Activated naive CD4-positive, alpha-beta T cell treated with anti-CD3 and anti-CD28 coated beads, Interleukin-2, amount 50 U/mL, for 72 hours (primary cell): ENCODE measurements at regions not wholly inside any gene's neighbourhood (a gene's known extent, or its start where the extent isn't known, plus 50 kb on each side); places are given as distances from the start of the nearest gene placed in this dataset.

ENCODE experiments used
- ATAC-seq, 2 donors: fragments of 150-1000 bp; cut with Tn5 transposase; 2 replicates each; pipeline ENCODE4 v1.10.0; 2021; ENCODE audit warnings: mild to moderate bottlenecking in 2 of 2, moderate library complexity in 2 of 2
- DNase-seq, 2 donors: peaks; one replicate each; pipeline ENCODE4 v3.0.0; 2021 to 2022; ENCODE audit warnings: low spot score in 2 of 2
- H3K27ac Mint-ChIP-seq, 2 donors: one replicate each; pipeline ENCODE4 v1.8.0; 2022; ENCODE audit warnings: mild to moderate bottlenecking in 2 of 2, mixed read lengths in 2 of 2
- H3K36me3 Mint-ChIP-seq, 2 donors: one replicate each; pipeline ENCODE4 v1.8.0; 2022; ENCODE audit warnings: mixed read lengths in 2 of 2
- H3K9me3 Mint-ChIP-seq, 2 donors: one replicate each; pipeline ENCODE4 v1.8.0; 2022; ENCODE audit warnings: mixed read lengths in 2 of 2

- DNase-seq (no peak), ATAC-seq (no peak)
- no peaks in the 10 kb centered on the region for H3K36me3 Mint-ChIP-seq
- no peaks in the 10 kb centered on the region for H3K9me3 Mint-ChIP-seq
- no peak overlapping the region for H3K27ac Mint-ChIP-seq
Observed at GRCh38 chr13:109976206-109976997, 190.0 kb upstream of the IRS2 start.

- Mint-ChIP-seq H3K9me3 (peaks cover 7 to 11% of the 10 kb centered on the region in 2 donors), H3K27ac (no peak overlapping the region), H3K36me3 (peaks cover 0 to 8% of the 10 kb centered on the region in 2 donors)
- no peak for DNase-seq
- no peak for ATAC-seq
Observed at GRCh38 chr13:109974354-109974753, 188.0 kb upstream of the IRS2 start.

GRCh38 chr13:109973279-109973678 lies 186.9 kb upstream of the IRS2 start:
- peaks cover 7 to 17% of the 10 kb centered on the region in 2 donors for H3K9me3 Mint-ChIP-seq
- H3K27ac Mint-ChIP-seq, result no peak overlapping the region
- ATAC-seq (no peak), DNase-seq (no peak)
- H3K36me3 Mint-ChIP-seq, result peaks cover 0 to 8% of the 10 kb centered on the region in 2 donors

GRCh38 chr13:109971456-109972090 lies 185.2 kb upstream of the IRS2 start:
- DNase-seq, result no peak
- Mint-ChIP-seq H3K9me3 (peaks cover 7 to 22% of the 10 kb centered on the region in 2 donors), H3K36me3 (peaks cover 0 to 8% of the 10 kb centered on the region in 2 donors), H3K27ac (no peak overlapping the region)
- no peak for ATAC-seq

GRCh38 chr13:109971006-109971405 lies 184.6 kb upstream of the IRS2 start:
- Mint-ChIP-seq H3K27ac (no peak overlapping the region), H3K36me3 (peaks cover 0 to 8% of the 10 kb centered on the region in 2 donors), H3K9me3 (peaks cover 7 to 22% of the 10 kb centered on the region in 2 donors)
- DNase-seq, result no peak
- ATAC-seq, result no peak

GRCh38 chr13:109968876-109969577 lies 182.6 kb upstream of the IRS2 start:
- no peak for ATAC-seq
- H3K27ac Mint-ChIP-seq, result no peak overlapping the region
- DNase-seq, result no peak
- peaks cover 7 to 22% of the 10 kb centered on the region in 2 donors for H3K9me3 Mint-ChIP-seq
- peaks cover 0 to 8% of the 10 kb centered on the region in 2 donors for H3K36me3 Mint-ChIP-seq

GRCh38 chr13:109963960-109964563 lies 177.7 kb upstream of the IRS2 start:
- Mint-ChIP-seq H3K36me3 (peaks cover 0 to 4% of the 10 kb centered on the region in 2 donors), H3K27ac (peak overlapping the region in 1 of 2 donors; percentile 21), H3K9me3 (peaks cover 0 to 11% of the 10 kb centered on the region in 2 donors)
- ATAC-seq, result peak in 1 of 2 donors; percentile 72
- DNase-seq, result no peak

- no peak overlapping the region for H3K27ac Mint-ChIP-seq
- no peak for DNase-seq
- ATAC-seq, result no peak
- peaks cover 0 to 4% of the 10 kb centered on the region in 2 donors for H3K36me3 Mint-ChIP-seq
- peaks cover 0 to 6% of the 10 kb centered on the region in 2 donors for H3K9me3 Mint-ChIP-seq
Observed at GRCh38 chr13:109963384-109963783, 177.0 kb upstream of the IRS2 start.

GRCh38 chr13:109959903-109960302 lies 173.5 kb upstream of the IRS2 start:
- ATAC-seq, result no peak

GRCh38 chr13:109957875-109958274 lies 171.5 kb upstream of the IRS2 start:
- Mint-ChIP-seq H3K36me3 (no peaks in the 10 kb centered on the region), H3K27ac (no peak overlapping the region), H3K9me3 (peaks cover 0 to 8% of the 10 kb centered on the region in 2 donors)
- ATAC-seq (no peak), DNase-seq (no peak)

More at GRCh38 chr13:109959903-109960302, 173.5 kb upstream of the IRS2 start:
- no peak for DNase-seq
- Mint-ChIP-seq H3K9me3 (peaks cover 0 to 8% of the 10 kb centered on the region in 2 donors), H3K27ac (no peak overlapping the region), H3K36me3 (peaks cover 0 to 4% of the 10 kb centered on the region in 2 donors)

- ATAC-seq (no peak), DNase-seq (no peak)
- Mint-ChIP-seq H3K36me3 (no peaks in the 10 kb centered on the region), H3K27ac (no peak overlapping the region), H3K9me3 (peaks cover 0 to 17% of the 10 kb centered on the region in 2 donors)
Observed at GRCh38 chr13:109955598-109955997, 169.2 kb upstream of the IRS2 start.

GRCh38 chr13:109954441-109954840 lies 168.1 kb upstream of the IRS2 start:
- Mint-ChIP-seq H3K27ac (no peak overlapping the region), H3K36me3 (no peaks in the 10 kb centered on the region), H3K9me3 (peaks cover 0 to 17% of the 10 kb centered on the region in 2 donors)
- DNase-seq (no peak), ATAC-seq (no peak)

GRCh38 chr13:109951491-109951890 lies 165.1 kb upstream of the IRS2 start:
- Mint-ChIP-seq H3K9me3 (peaks cover under 1 to 13% of the 10 kb centered on the region in 2 donors), H3K36me3 (no peaks in the 10 kb centered on the region), H3K27ac (no peak overlapping the region)
- DNase-seq (no peak), ATAC-seq (no peak)

- H3K9me3 Mint-ChIP-seq, result peaks cover 4 to 9% of the 10 kb centered on the region in 2 donors
- H3K36me3 Mint-ChIP-seq, result no peaks in the 10 kb centered on the region
- no peak overlapping the region for H3K27ac Mint-ChIP-seq
- ATAC-seq, result no peak
- DNase-seq, result no peak
Observed at GRCh38 chr13:109949397-109949796, 163.0 kb upstream of the IRS2 start.

GRCh38 chr13:109947006-109947405 lies 160.6 kb upstream of the IRS2 start:
- H3K9me3 Mint-ChIP-seq, result peaks cover 4 to 9% of the 10 kb centered on the region in 2 donors
- ATAC-seq (no peak), DNase-seq (no peak)
- no peaks in the 10 kb centered on the region for H3K36me3 Mint-ChIP-seq
- H3K27ac Mint-ChIP-seq, result no peak overlapping the region

- Mint-ChIP-seq H3K9me3 (peaks cover 0 to 4% of the 10 kb centered on the region in 2 donors), H3K27ac (no peak overlapping the region), H3K36me3 (no peaks in the 10 kb centered on the region)
- DNase-seq (no peak), ATAC-seq (no peak)
Observed at GRCh38 chr13:109945206-109945960, 159.0 kb upstream of the IRS2 start.
